ENCODE measurements at regions not wholly inside any gene's neighbourhood (a gene's known extent, or its start where the extent isn't known, plus 50 kb on each side); places are given as distances from the start of the nearest gene placed in this dataset.

- TF ChIP-seq WRNIP1 (IDR thresholded peaks at IDR 0.05; ENCODE audit: borderline replicate concordance, low read depth, low read length) (no peak), ZNF207 (IDR thresholded peaks at IDR 0.05; ENCODE audit: borderline replicate concordance) (no peak), REST (IDR thresholded peaks at IDR 0.05; ENCODE audit: low read depth, low read length) (no peak), PML (IDR thresholded peaks at IDR 0.05; ENCODE audit: low read length) (no peak), RBBP5 (conservative IDR thresholded peaks at IDR 0.05) (no peak)
- intact Hi-C loops (cut with micrococcal nuclease; ENCODE audit: unreplicated experiment) (no loop called here), in situ Hi-C loops (cut with MboI) (no loop called here)
- Histone ChIP-seq H3K9me3 (replicated peaks; ENCODE audit: control insufficient read depth, insufficient read depth, low read length) (no peaks in the 10 kb centered on the region), H3K27ac (ENCODE audit: control insufficient read depth, insufficient read depth) (no peak overlapping the region), H3K9ac (ENCODE audit: control insufficient read depth, insufficient read depth, low read length) (no peak overlapping the region), H3K36me3 (ENCODE audit: control insufficient read depth in 2 of 2, insufficient read depth in 2 of 2, low read length in 1 of 2) (no peaks in the 10 kb centered on the region), H3K4me1 (ENCODE audit: control insufficient read depth, insufficient read depth, low read length) (no peaks in the 10 kb centered on the region), H3K4me3 (no peak overlapping the region), H3K27me3 (replicated peaks in 1 of 2; ENCODE audit: control insufficient read depth in 2 of 2, insufficient read depth in 2 of 2, low read length in 1 of 2) (no peaks in the 10 kb centered on the region), H4K20me1 (ENCODE audit: control insufficient read depth, insufficient read depth) (no peaks in the 10 kb centered on the region), H3K4me2 (ENCODE audit: control insufficient read depth, insufficient read depth) (no peak overlapping the region), H3K79me2 (ENCODE audit: control insufficient read depth, insufficient read depth, low read length) (no peaks in the 10 kb centered on the region), H2AFZ (ENCODE audit: control insufficient read depth, low read depth, low read length) (no peak overlapping the region)
- ChIA-PET POLR2A (no interaction called here), SMC1A (ENCODE audit: uncharacterized antibody, unreplicated experiment) (no interaction called here), RAD21 (ENCODE audit: unreplicated experiment) (no interaction called here), CTCF (no interaction called here)
- 33% methylated on average over 2 of the region's 2 CpGs for WGBS (ENCODE audit: insufficient coverage, insufficient replicate concordance, low lambda C conversion rate, missing lambda C conversion rate)
- ATAC-seq (no peak), DNase-seq (ENCODE audit: low read depth, low spot score) (no peak), FAIRE-seq (no peak)
- BruUV-seq (replicated peaks): no TSS peak
These were observed 517.6 kb upstream of the ALCAM start for GRCh38 chr3:104849070-104849469.

- intact Hi-C loops (cut with micrococcal nuclease; ENCODE audit: unreplicated experiment): no loop called here
- no peak for FAIRE-seq
- no peak overlapping the region for H3K4me3 ChIP-seq
- no TSS peak for BruUV-seq (replicated peaks)
- POLR2A ChIA-PET: no interaction called here
- WGBS (ENCODE audit: insufficient coverage, insufficient replicate concordance, low lambda C conversion rate, missing lambda C conversion rate): 52% methylated on average over 2 of the region's 2 CpGs
- SMC1A ChIA-PET (ENCODE audit: uncharacterized antibody, unreplicated experiment): no interaction called here
- in situ Hi-C loops (cut with MboI): no loop called here
- RAD21 ChIA-PET (ENCODE audit: unreplicated experiment): no interaction called here
- H3K4me2 ChIP-seq (ENCODE audit: control insufficient read depth, insufficient read depth): no peak overlapping the region
- no peaks in the 10 kb centered on the region for H4K20me1 ChIP-seq (ENCODE audit: control insufficient read depth, insufficient read depth)
- H3K4me1 ChIP-seq (ENCODE audit: control insufficient read depth, insufficient read depth, low read length): no peaks in the 10 kb centered on the region
- DNase-seq (ENCODE audit: low read depth, low spot score): no peak
- ATAC-seq: no peak
- H2AFZ ChIP-seq (ENCODE audit: control insufficient read depth, low read depth, low read length): no peak overlapping the region
- H3K79me2 ChIP-seq (ENCODE audit: control insufficient read depth, insufficient read depth, low read length): no peaks in the 10 kb centered on the region
- no peak overlapping the region for H3K27ac ChIP-seq (ENCODE audit: control insufficient read depth, insufficient read depth)
- CTCF ChIA-PET: no interaction called here
- no peaks in the 10 kb centered on the region for H3K36me3 ChIP-seq (ENCODE audit: control insufficient read depth in 2 of 2, insufficient read depth in 2 of 2, low read length in 1 of 2)
- no peaks in the 10 kb centered on the region for H3K27me3 ChIP-seq (replicated peaks in 1 of 2; ENCODE audit: control insufficient read depth in 2 of 2, insufficient read depth in 2 of 2, low read length in 1 of 2)
- H3K9ac ChIP-seq (ENCODE audit: control insufficient read depth, insufficient read depth, low read length): no peak overlapping the region
- no peaks in the 10 kb centered on the region for H3K9me3 ChIP-seq (replicated peaks; ENCODE audit: control insufficient read depth, insufficient read depth, low read length)
- TF ChIP-seq MAX (IDR thresholded peaks at IDR 0.05; ENCODE audit: low read depth, low read length) (no peak), TAF1 (IDR thresholded peaks at IDR 0.05; ENCODE audit: borderline replicate concordance, low read depth, low read length) (no peak), NRF1 (conservative IDR thresholded peaks at IDR 0.05; ENCODE audit: low read depth, low read length) (no peak), NFIC (IDR thresholded peaks at IDR 0.05; ENCODE audit: low read depth, low read length) (no peak), ZSCAN29 (IDR thresholded peaks at IDR 0.05) (no peak), BMI1 (IDR thresholded peaks at IDR 0.05; ENCODE audit: borderline replicate concordance) (no peak), PAX5 (IDR thresholded peaks at IDR 0.05; ENCODE audit: borderline replicate concordance, low read depth, low read length) (no peak), MYB (IDR thresholded peaks at IDR 0.05; ENCODE audit: borderline replicate concordance, low read depth, low read length) (no peak)
- TF ChIP-seq, protein P1, sequence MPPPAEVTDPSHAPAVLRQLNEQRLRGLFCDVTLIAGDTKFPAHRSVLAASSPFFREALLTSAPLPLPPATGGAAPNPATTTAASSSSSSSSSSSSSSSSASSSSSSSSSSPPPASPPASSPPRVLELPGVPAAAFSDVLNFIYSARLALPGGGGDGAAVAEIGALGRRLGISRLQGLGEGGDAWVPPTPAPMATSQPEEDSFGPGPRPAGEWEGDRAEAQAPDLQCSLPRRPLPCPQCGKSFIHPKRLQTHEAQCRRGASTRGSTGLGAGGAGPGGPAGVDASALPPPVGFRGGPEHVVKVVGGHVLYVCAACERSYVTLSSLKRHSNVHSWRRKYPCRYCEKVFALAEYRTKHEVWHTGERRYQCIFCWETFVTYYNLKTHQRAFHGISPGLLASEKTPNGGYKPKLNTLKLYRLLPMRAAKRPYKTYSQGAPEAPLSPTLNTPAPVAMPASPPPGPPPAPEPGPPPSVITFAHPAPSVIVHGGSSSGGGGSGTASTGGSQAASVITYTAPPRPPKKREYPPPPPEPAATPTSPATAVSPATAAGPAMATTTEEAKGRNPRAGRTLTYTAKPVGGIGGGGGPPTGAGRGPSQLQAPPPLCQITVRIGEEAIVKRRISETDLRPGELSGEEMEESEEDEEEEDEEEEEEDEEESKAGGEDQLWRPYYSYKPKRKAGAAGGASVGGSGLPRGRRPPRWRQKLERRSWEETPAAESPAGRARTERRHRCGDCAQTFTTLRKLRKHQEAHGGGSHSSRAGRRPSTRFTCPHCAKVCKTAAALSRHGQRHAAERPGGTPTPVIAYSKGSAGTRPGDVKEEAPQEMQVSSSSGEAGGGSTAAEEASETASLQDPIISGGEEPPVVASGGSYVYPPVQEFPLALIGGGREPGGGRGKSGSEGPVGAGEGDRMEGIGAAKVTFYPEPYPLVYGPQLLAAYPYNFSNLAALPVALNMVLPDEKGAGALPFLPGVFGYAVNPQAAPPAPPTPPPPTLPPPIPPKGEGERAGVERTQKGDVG (CRISPR knock-in tag; IDR thresholded peaks at IDR 0.05): no peak
These were observed 512.2 kb upstream of the ALCAM start for GRCh38 chr3:104854468-104854867.
